22Rv1 (cell line): ENCODE measurements at regions not wholly inside any gene's neighbourhood (a gene's known extent, or its start where the extent isn't known, plus 50 kb on each side); places are given as distances from the start of the nearest gene placed in this dataset.

Source experiments
- ZFX ChIP-seq: fragments of 450-650 bp; IDR thresholded peaks from 2 replicates; pipeline ENCODE4 v1.6.1; 2017; ENCODE audit warnings: antibody characterized with exemption, borderline replicate concordance
- TF ChIP-seq, protein P1 (sequence below): fragments of 450-650 bp; IDR thresholded peaks from 2 replicates; pipeline ENCODE4 v1.5.1; 2017; ENCODE audit warnings: mild to moderate bottlenecking

DNA sequence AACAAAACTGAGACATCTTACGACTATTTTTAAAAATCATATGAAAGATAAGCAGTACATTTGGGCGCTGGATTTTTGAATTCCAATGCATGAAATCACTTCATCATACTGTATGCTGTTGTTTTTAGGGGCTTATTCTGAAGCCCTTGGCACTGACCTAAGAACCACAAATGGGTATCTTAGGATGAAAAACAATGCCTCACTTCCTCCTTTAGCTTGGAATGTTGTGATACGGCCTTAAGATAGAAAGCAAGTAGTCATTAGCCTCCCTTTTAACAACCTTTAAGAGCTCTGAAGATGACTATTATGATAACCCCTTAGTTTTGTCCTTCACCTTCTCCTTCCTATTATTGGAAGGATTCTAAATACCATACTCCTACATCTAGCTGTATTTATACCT is 289.8 kb downstream of the ARPP21 start:
- TF ChIP-seq, protein P1, sequence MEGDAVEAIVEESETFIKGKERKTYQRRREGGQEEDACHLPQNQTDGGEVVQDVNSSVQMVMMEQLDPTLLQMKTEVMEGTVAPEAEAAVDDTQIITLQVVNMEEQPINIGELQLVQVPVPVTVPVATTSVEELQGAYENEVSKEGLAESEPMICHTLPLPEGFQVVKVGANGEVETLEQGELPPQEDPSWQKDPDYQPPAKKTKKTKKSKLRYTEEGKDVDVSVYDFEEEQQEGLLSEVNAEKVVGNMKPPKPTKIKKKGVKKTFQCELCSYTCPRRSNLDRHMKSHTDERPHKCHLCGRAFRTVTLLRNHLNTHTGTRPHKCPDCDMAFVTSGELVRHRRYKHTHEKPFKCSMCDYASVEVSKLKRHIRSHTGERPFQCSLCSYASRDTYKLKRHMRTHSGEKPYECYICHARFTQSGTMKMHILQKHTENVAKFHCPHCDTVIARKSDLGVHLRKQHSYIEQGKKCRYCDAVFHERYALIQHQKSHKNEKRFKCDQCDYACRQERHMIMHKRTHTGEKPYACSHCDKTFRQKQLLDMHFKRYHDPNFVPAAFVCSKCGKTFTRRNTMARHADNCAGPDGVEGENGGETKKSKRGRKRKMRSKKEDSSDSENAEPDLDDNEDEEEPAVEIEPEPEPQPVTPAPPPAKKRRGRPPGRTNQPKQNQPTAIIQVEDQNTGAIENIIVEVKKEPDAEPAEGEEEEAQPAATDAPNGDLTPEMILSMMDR = no peak
- TF ChIP-seq ZFX = no peak
